Glutamatergic neuron (in vitro differentiated cells): ENCODE measurements at regions not wholly inside any gene's neighbourhood (a gene's known extent, or its start where the extent isn't known, plus 50 kb on each side); places are given as distances from the start of the nearest gene placed in this dataset.

Source experiments
- DNase-seq: peaks from one replicate; pipeline ENCODE4 v3.0.0; 2022
- H3K27ac Mint-ChIP-seq: one replicate; pipeline ENCODE4 v1.8.0; 2020; ENCODE audit warnings: mild to moderate bottlenecking, mixed read lengths, inconsistent platforms; ENCODE audit not compliant: unreplicated experiment
- H3K27me3 Mint-ChIP-seq: one replicate; pipeline ENCODE4 v1.8.0; 2020; ENCODE audit warnings: mild to moderate bottlenecking, moderate library complexity, mixed read lengths, inconsistent platforms; ENCODE audit not compliant: unreplicated experiment
- H3K36me3 Mint-ChIP-seq: one replicate; pipeline ENCODE4 v1.8.0; 2020; ENCODE audit warnings: mild to moderate bottlenecking, mixed read lengths, inconsistent platforms; ENCODE audit not compliant: unreplicated experiment
- H3K4me1 Mint-ChIP-seq: one replicate; pipeline ENCODE4 v1.8.0; 2020; ENCODE audit warnings: mild to moderate bottlenecking, low read depth, mixed read lengths, inconsistent platforms; ENCODE audit not compliant: unreplicated experiment
- H3K4me3 Mint-ChIP-seq: one replicate; pipeline ENCODE4 v1.8.0; 2020; ENCODE audit warnings: mild to moderate bottlenecking, mixed read lengths, inconsistent platforms; ENCODE audit not compliant: unreplicated experiment
- H3K9me3 Mint-ChIP-seq: one replicate; pipeline ENCODE4 v1.8.0; 2020; ENCODE audit warnings: mild to moderate bottlenecking, moderate library complexity, mixed read lengths, inconsistent platforms; ENCODE audit not compliant: unreplicated experiment
- TF ChIP-seq, protein P1 (sequence below): fragments of 200-600 bp; sonication (generic); IDR thresholded peaks from one replicate; pipeline ENCODE4 v1.5.0; 2021; ENCODE audit not compliant: partially characterized antibody, unreplicated experiment

DNA sequence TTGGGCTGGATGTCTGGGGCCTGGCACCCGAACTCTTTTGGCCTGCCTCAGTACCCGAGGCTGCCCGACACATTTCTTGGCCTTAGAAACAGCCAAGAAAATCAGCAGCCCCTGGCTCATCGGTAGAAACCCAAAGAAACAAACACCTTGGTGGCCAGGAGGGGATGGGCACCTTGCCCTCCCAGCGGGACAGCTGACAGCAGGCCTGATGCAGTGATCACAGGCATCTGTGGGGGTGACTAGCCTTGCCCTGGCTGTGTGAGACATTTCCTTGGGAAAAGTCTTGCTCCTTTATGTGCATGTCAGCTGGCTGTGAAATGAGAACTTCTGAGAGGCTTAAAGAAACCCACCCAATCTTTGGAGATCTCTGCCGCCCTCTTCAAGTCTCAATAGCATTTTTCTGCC is 60.9 kb downstream of the SMIM38 start:
- H3K36me3 Mint-ChIP-seq, result no peaks in the 10 kb centered on the region
- TF ChIP-seq, protein P1, sequence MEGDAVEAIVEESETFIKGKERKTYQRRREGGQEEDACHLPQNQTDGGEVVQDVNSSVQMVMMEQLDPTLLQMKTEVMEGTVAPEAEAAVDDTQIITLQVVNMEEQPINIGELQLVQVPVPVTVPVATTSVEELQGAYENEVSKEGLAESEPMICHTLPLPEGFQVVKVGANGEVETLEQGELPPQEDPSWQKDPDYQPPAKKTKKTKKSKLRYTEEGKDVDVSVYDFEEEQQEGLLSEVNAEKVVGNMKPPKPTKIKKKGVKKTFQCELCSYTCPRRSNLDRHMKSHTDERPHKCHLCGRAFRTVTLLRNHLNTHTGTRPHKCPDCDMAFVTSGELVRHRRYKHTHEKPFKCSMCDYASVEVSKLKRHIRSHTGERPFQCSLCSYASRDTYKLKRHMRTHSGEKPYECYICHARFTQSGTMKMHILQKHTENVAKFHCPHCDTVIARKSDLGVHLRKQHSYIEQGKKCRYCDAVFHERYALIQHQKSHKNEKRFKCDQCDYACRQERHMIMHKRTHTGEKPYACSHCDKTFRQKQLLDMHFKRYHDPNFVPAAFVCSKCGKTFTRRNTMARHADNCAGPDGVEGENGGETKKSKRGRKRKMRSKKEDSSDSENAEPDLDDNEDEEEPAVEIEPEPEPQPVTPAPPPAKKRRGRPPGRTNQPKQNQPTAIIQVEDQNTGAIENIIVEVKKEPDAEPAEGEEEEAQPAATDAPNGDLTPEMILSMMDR, result no peak
- H3K9me3 Mint-ChIP-seq, result peaks cover 7% of the 10 kb centered on the region
- peaks cover 14% of the 10 kb centered on the region for H3K4me1 Mint-ChIP-seq
- no peak for DNase-seq
- no peak overlapping the region for H3K4me3 Mint-ChIP-seq
- peaks cover 3% of the 10 kb centered on the region for H3K27me3 Mint-ChIP-seq
- H3K27ac Mint-ChIP-seq, result no peak overlapping the region

DNA sequence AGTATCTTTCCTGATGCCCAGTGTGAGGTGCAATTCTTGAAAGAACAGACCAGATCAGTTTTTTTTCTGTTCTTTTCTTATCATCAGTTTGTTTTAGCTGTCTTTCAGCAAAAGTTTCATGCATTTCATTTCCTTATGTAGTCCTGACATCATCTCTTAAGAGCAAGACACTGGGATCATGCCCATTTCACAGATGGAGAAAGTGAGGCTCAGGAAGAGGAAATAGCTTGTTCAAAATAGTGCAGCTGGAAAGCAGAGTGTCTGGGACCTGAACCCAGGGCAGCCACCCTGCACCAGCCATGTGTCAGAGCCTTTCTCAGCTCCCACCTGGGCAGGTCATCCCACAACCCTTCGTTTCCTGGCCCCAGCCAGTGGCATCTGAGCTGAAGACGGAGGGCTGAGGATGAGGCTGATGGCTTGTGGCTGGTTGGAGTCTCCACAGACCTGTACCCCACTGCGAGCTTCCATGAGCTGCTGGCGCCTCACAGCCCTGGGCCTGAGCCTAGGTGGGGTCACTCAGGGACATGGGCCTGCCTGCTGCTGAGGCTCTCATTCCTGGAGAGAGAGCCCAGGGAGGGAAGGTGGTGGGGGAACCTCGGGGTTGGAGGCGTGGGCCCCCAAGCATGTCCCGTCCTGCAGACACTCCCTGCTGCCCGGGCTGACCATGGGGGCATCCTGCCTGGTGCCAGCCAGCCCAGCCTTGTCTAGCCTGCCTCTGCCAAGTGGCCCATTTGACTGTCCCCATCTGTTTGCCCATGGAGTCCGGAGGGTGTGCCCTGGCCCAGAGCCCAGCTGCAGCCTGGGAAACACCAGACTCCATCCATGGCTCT is 61.8 kb downstream of the SMIM38 start:
- no peak overlapping the region for H3K4me3 Mint-ChIP-seq
- TF ChIP-seq, protein P1, result no peak
- peaks cover 12% of the 10 kb centered on the region for H3K4me1 Mint-ChIP-seq
- H3K27ac Mint-ChIP-seq, result no peak overlapping the region
- no peak for DNase-seq
- H3K27me3 Mint-ChIP-seq, result peaks cover 2% of the 10 kb centered on the region
- no peaks in the 10 kb centered on the region for H3K36me3 Mint-ChIP-seq
- peaks cover 7% of the 10 kb centered on the region for H3K9me3 Mint-ChIP-seq

DNA sequence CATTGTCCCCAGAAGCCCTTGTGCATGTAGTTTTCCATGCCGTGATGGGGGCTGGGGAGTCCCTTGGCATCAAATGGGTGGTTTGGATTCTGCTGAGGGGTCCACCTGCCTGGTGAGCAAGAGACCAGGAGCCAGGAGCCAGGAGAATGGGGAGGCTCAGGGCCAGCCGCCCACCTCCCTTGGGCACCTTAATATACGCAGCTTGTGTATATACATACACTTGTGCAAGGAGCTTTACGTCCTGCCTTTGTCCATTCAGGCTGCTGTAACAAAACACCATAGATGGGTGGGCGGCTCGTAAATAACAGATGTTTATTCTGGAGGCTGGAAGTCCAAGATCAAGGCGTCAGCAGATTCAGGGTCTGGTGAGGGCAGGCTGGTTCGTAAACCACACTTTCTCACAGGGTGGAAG is 62.5 kb downstream of the SMIM38 start:
- TF ChIP-seq, protein P1, result no peak
- Mint-ChIP-seq H3K9me3 (peaks cover 5% of the 10 kb centered on the region), H3K36me3 (peaks cover under 1% of the 10 kb centered on the region), H3K27me3 (no peaks in the 10 kb centered on the region), H3K27ac (no peak overlapping the region), H3K4me3 (no peak overlapping the region), H3K4me1 (peaks cover 8% of the 10 kb centered on the region)
- DNase-seq, result no peak

DNA sequence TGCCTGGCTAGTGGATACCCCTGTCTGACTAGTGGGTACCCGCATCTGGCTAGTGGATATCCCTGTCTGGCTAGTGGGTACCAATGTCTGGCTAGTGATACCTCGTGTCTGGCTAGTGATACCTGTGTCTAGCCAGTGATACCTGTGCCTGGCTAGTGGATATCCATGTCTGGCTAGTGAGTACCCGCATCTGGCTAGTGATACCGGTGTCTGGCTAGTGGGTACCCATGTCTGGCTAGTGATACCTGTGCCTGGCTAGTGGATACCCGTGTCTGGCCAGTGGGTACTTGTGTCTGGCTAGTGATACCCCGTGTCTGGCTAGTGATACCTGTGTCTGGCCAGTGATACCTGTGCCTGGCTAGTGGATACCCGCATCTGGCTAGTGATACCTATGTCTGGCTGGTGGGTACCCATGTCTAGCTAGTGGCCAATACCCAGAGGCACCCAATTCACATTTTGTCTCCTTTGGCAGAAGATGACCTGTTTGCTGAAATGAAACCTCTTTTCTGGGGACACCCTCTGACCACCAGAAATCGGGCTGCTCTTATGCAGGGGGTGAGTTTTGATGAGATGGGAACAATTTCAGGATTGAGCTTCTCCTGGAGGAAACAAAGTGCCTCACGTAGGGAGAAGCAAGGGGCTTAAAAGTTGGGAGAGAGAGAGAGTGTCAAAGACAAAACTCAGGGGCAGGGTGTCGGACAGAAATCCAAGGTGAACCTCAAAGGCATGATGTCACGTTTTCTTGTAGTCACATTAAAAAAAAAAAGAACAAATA is 63.4 kb downstream of the SMIM38 start:
- peaks cover 5% of the 10 kb centered on the region for H3K36me3 Mint-ChIP-seq
- peaks cover 8% of the 10 kb centered on the region for H3K4me1 Mint-ChIP-seq
- H3K27me3 Mint-ChIP-seq, result no peaks in the 10 kb centered on the region
- DNase-seq, result no peak
- H3K9me3 Mint-ChIP-seq, result peaks cover 5% of the 10 kb centered on the region
- no peak overlapping the region for H3K4me3 Mint-ChIP-seq
- TF ChIP-seq, protein P1, result no peak
- no peak overlapping the region for H3K27ac Mint-ChIP-seq

DNA sequence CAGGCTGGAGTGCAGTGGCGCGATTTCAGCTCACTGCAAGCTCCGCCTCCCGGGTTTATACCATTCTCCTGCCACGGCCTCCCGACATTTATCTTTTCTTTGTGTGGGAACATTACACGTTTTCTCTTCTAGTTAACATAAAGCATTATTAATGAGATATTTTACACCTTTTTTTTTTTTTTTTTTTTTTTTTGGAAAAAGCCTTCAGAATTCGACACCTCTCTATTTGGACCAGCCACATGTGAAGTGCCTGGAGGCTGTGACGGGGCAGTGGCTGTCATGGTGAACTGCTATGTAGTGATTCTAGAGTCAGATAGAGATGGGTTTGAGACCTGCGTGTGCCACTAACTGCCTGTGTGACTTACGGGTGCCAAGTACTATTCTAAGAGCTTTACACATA is 64.3 kb downstream of the SMIM38 start:
- TF ChIP-seq, protein P1, result no peak
- Mint-ChIP-seq H3K27ac (no peak overlapping the region), H3K27me3 (no peaks in the 10 kb centered on the region), H3K4me1 (peaks cover 8% of the 10 kb centered on the region), H3K36me3 (peaks cover 8% of the 10 kb centered on the region), H3K9me3 (peaks cover 5% of the 10 kb centered on the region), H3K4me3 (no peak overlapping the region)
- DNase-seq, result no peak
